ENCODE measurements at regions not wholly inside any gene's neighbourhood (a gene's known extent, or its start where the extent isn't known, plus 50 kb on each side); places are given as distances from the start of the nearest gene placed in this dataset.

DNA sequence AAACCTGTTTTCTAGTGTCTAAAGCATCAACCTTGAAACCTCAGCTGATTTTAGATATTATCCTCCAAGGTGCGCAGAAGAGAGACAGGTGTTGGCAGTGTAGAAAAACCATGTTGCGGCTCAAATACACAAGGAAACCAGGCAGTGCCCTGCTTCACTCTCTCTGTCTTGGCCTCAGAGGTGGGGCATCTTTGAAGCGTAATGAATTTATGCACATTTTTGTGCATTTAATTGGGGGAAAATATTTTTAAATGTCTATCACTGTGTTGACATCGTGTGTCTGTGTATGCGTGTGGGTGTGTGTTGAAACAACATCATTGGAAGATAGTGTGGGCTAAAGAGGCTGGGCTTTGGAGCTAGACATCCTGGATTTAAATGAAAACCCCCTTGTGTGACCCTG is 334.0 kb upstream of the CHD6 start:
- no peak overlapping the region for H3K27ac ChIP-seq
- H2AFZ ChIP-seq (ENCODE audit: low read depth), result no peak overlapping the region
- H3K4me1 ChIP-seq (ENCODE audit: low read depth, poor library complexity, severe bottlenecking), result no peaks in the 10 kb centered on the region
- no peaks in the 10 kb centered on the region for H3K79me2 ChIP-seq (ENCODE audit: insufficient read depth, low read depth)
- no peak overlapping the region for H3K4me3 ChIP-seq (IDR thresholded peaks at IDR 0.05; ENCODE audit: insufficient read depth, low read depth, low read length)
- H4K20me1 ChIP-seq (ENCODE audit: insufficient read depth), result no peaks in the 10 kb centered on the region
- no peaks in the 10 kb centered on the region for H3K36me3 ChIP-seq (ENCODE audit: insufficient read depth)
- TF ChIP-seq, protein P1, sequence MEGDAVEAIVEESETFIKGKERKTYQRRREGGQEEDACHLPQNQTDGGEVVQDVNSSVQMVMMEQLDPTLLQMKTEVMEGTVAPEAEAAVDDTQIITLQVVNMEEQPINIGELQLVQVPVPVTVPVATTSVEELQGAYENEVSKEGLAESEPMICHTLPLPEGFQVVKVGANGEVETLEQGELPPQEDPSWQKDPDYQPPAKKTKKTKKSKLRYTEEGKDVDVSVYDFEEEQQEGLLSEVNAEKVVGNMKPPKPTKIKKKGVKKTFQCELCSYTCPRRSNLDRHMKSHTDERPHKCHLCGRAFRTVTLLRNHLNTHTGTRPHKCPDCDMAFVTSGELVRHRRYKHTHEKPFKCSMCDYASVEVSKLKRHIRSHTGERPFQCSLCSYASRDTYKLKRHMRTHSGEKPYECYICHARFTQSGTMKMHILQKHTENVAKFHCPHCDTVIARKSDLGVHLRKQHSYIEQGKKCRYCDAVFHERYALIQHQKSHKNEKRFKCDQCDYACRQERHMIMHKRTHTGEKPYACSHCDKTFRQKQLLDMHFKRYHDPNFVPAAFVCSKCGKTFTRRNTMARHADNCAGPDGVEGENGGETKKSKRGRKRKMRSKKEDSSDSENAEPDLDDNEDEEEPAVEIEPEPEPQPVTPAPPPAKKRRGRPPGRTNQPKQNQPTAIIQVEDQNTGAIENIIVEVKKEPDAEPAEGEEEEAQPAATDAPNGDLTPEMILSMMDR (conservative IDR thresholded peaks at IDR 0.05; ENCODE audit: low read depth, low read length), result no peak
- H3K9ac ChIP-seq, result no peak overlapping the region
- H3K27me3 ChIP-seq (ENCODE audit: insufficient read depth, low read depth), result no peaks in the 10 kb centered on the region
- H3K4me2 ChIP-seq, result no peak overlapping the region

DNA sequence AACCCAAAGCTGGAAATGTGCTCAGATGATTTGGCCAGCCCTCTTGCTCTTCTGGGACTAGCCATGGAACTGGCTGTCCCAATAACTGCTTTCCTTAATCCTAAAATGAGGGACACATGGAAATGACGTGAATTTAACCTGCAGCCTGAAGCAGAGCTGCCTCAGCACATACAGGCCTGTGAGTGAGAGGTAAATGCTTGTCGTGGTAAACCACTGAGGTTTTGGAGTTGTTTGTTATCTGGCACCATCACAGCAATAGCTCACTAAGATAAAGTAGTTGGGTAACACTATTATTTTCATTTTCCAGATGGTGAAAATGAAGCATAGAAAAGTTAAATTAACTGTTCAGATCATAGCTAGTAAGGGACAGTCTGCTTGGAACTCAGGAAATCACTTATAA is 333.4 kb upstream of the CHD6 start:
- Histone ChIP-seq H3K4me3 (IDR thresholded peaks at IDR 0.05; ENCODE audit: insufficient read depth, low read depth, low read length) (no peak overlapping the region), H3K36me3 (ENCODE audit: insufficient read depth) (no peaks in the 10 kb centered on the region), H3K4me1 (ENCODE audit: low read depth, poor library complexity, severe bottlenecking) (no peaks in the 10 kb centered on the region), H3K27me3 (ENCODE audit: insufficient read depth, low read depth) (no peaks in the 10 kb centered on the region), H3K4me2 (no peak overlapping the region), H2AFZ (ENCODE audit: low read depth) (no peak overlapping the region), H3K27ac (no peak overlapping the region), H3K79me2 (ENCODE audit: insufficient read depth, low read depth) (no peaks in the 10 kb centered on the region), H3K9ac (no peak overlapping the region), H4K20me1 (ENCODE audit: insufficient read depth) (no peaks in the 10 kb centered on the region)
- TF ChIP-seq, protein P1 (conservative IDR thresholded peaks at IDR 0.05; ENCODE audit: low read depth, low read length), result no peak

DNA sequence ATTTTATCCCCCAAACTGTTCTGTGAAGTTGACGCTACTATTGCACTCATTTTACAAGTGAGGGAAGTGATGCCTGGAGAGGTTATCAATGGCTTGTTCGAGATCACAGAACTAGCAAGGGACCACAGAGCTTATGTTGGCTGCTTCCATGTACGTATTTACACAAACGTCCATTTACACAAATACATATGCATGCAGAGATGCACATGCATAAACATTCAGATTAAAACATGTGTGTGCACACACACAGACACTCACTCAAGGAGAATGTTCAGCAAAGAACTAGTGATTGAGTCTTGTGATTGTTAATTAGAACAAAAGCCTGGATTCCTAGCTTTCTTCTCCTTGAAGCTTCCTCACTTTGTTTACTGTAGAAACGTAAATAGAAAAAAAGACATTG is 321.5 kb upstream of the CHD6 start:
- TF ChIP-seq, protein P1 (conservative IDR thresholded peaks at IDR 0.05; ENCODE audit: low read depth, low read length), result no peak
- Histone ChIP-seq H3K4me3 (IDR thresholded peaks at IDR 0.05; ENCODE audit: insufficient read depth, low read depth, low read length) (no peak overlapping the region), H3K4me1 (ENCODE audit: low read depth, poor library complexity, severe bottlenecking) (no peaks in the 10 kb centered on the region), H3K27me3 (ENCODE audit: insufficient read depth, low read depth) (no peaks in the 10 kb centered on the region), H3K36me3 (ENCODE audit: insufficient read depth) (no peaks in the 10 kb centered on the region), H3K79me2 (ENCODE audit: insufficient read depth, low read depth) (no peaks in the 10 kb centered on the region), H3K4me2 (no peak overlapping the region), H3K27ac (no peak overlapping the region), H2AFZ (ENCODE audit: low read depth) (no peak overlapping the region), H4K20me1 (ENCODE audit: insufficient read depth) (no peaks in the 10 kb centered on the region), H3K9ac (no peak overlapping the region)

DNA sequence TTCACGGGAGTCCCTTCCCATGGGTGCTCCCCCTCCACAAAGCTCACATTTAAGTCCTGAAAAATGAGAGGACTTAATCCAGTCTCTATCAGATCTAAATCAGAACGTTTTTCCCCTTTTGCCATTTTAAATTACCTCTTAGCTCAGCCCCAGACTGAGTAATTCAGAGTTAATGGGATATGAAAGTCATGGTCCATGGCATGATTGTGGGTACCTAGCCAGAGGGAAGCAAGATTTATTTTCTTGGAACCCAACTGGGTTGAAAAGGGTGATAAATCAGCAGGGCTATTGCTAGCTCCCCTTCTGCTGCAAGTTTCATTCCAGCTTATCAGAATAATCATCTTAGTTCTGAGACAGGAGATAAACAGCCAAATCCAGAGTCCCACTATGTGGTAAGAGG is 320.2 kb upstream of the CHD6 start:
- Histone ChIP-seq H3K9ac (no peak overlapping the region), H3K79me2 (ENCODE audit: insufficient read depth, low read depth) (no peaks in the 10 kb centered on the region), H2AFZ (ENCODE audit: low read depth) (no peak overlapping the region), H3K4me3 (IDR thresholded peaks at IDR 0.05; ENCODE audit: insufficient read depth, low read depth, low read length) (no peak overlapping the region), H3K4me2 (no peak overlapping the region), H3K27me3 (ENCODE audit: insufficient read depth, low read depth) (no peaks in the 10 kb centered on the region), H4K20me1 (ENCODE audit: insufficient read depth) (no peaks in the 10 kb centered on the region), H3K36me3 (ENCODE audit: insufficient read depth) (no peaks in the 10 kb centered on the region), H3K4me1 (ENCODE audit: low read depth, poor library complexity, severe bottlenecking) (no peaks in the 10 kb centered on the region), H3K27ac (no peak overlapping the region)
- TF ChIP-seq, protein P1 (conservative IDR thresholded peaks at IDR 0.05; ENCODE audit: low read depth, low read length), result no peak
